ENCODE measurements at regions not wholly inside any gene's neighbourhood (a gene's known extent, or its start where the extent isn't known, plus 50 kb on each side); places are given as distances from the start of the nearest gene placed in this dataset.

GRCh38 chrX:39875834-39876628 is 221.7 kb downstream of the BCOR start:
- no peak for DNase-seq

- no peak for DNase-seq
Measured at GRCh38 chrX:39877905-39878304, 219.9 kb downstream of the BCOR start.

GRCh38 chrX:39883666-39884065 is 214.1 kb downstream of the BCOR start:
- peak; percentile 66 for DNase-seq

GRCh38 chrX:39886282-39886681 is 211.5 kb downstream of the BCOR start:
- DNase-seq: no peak

- DNase-seq: no peak
Measured at GRCh38 chrX:39888730-39889129, 209.0 kb downstream of the BCOR start.

- no peak for DNase-seq
Measured at GRCh38 chrX:39889704-39890103, 208.1 kb downstream of the BCOR start.

GRCh38 chrX:39890807-39891206 is 207.0 kb downstream of the BCOR start:
- DNase-seq: no peak

- no peak for DNase-seq
Measured at GRCh38 chrX:39891781-39892180, 206.0 kb downstream of the BCOR start.

- no peak for DNase-seq
Measured at GRCh38 chrX:39893417-39894338, 204.1 kb downstream of the BCOR start.

GRCh38 chrX:39894683-39895082 is 203.1 kb downstream of the BCOR start:
- DNase-seq: no peak

GRCh38 chrX:39895218-39896110 is 202.3 kb downstream of the BCOR start:
- no peak for DNase-seq

- DNase-seq: no peak
Measured at GRCh38 chrX:39896951-39897740, 200.6 kb downstream of the BCOR start.

GRCh38 chrX:39897741-39898097 is 200.0 kb downstream of the BCOR start:
- DNase-seq: no peak

- DNase-seq: no peak
Measured at GRCh38 chrX:39898147-39898546, 199.6 kb downstream of the BCOR start.

- no peak for DNase-seq
Measured at GRCh38 chrX:39899059-39899458, 198.7 kb downstream of the BCOR start.

GRCh38 chrX:39899856-39900776 is 197.6 kb downstream of the BCOR start:
- DNase-seq: no peak

GRCh38 chrX:39900777-39901170 is 197.0 kb downstream of the BCOR start:
- no peak for DNase-seq

- no peak for DNase-seq
Measured at GRCh38 chrX:39903343-39903742, 194.4 kb downstream of the BCOR start.

GRCh38 chrX:39903937-39904336 is 193.8 kb downstream of the BCOR start:
- DNase-seq: no peak

- DNase-seq: no peak
Measured at GRCh38 chrX:39904816-39905537, 192.8 kb downstream of the BCOR start.

Measured in activated effector memory CD4-positive, alpha-beta T cell treated with anti-CD3 and anti-CD28 coated beads, Interleukin-2, amount 50 U/mL, for 16 hours (primary cell).